Cardiac fibroblast (primary cell): ENCODE measurements at regions not wholly inside any gene's neighbourhood (a gene's known extent, or its start where the extent isn't known, plus 50 kb on each side); places are given as distances from the start of the nearest gene placed in this dataset.
"Not testable (repeated sequence)": the region's sequence is repeated elsewhere in the genome, so short reads cannot be mapped to it uniquely, and the experiment has no call there.

Experiments
- DNase-seq, 2 donors: peaks; one replicate each; pipeline versions ENCODE4 v3.0.0 to v3.0.0-alpha.2; 2010; ENCODE audit warnings: low read depth in 2 of 2
- H3K4me3 ChIP-seq, 2 donors: replicated peaks in 1 of 2; 1 replicate in 1 of 2; 2 replicates in 1 of 2; pipeline ENCODE4 v1.5.1; 2011; ENCODE audit warnings: low read depth in 2 of 2, low read length in 2 of 2, mild to moderate bottlenecking in 2 of 2, moderate library complexity in 1 of 2
- CTCF ChIP-seq: IDR thresholded peaks from one replicate; pipeline ENCODE4 v1.5.1; 2011; ENCODE audit warnings: low read depth, mild to moderate bottlenecking, low read length, inconsistent platforms

GRCh38 chr4:128684016-128684415 lies 125.5 kb upstream of the JADE1 start:
- no peak for DNase-seq

DNA sequence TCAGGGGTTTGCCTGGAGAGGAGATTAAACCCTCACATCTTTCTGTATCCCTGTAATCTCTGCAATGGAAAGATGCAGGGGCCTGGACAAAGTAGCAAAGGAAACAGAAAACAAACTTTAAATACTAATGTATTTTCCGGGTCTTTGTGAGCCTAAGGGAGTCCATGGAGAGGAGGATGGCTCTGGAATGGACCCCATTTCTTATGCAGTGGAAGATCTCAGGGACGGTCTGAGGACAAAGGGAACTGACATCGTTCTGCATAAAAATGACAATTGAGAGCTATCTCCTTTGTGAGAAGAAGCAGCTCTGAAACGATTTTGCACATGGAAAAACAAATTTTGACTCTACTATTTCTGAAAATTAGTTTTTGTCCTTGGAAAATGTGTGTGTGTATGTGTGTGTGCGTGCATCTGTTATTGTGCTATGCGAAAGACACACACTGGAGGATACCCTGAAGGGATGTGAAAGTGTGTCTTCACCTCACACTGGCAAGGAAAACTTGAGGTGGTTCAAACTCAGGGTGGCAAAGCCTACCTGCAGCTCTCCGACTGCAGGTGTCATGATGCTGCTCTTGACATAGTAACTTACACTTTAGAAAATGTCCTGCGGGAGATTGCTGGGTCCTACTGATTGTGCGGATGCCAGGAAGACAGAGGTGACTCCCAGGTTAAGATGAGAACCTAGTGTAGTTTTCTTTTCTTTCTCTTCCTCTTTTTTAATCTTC lies 126.4 kb upstream of the JADE1 start:
- no peak for DNase-seq
- TF ChIP-seq CTCF = no peak
- no peak overlapping the region for H3K4me3 ChIP-seq

More at GRCh38 chr4:128684016-128684415, 125.5 kb upstream of the JADE1 start:
- no peak overlapping the region for H3K4me3 ChIP-seq
- TF ChIP-seq CTCF = no peak

- no peak overlapping the region for H3K4me3 ChIP-seq
- no peak for TF ChIP-seq CTCF
- no peak for DNase-seq
These were observed 133.4 kb upstream of the JADE1 start for GRCh38 chr4:128676095-128676494.

DNA sequence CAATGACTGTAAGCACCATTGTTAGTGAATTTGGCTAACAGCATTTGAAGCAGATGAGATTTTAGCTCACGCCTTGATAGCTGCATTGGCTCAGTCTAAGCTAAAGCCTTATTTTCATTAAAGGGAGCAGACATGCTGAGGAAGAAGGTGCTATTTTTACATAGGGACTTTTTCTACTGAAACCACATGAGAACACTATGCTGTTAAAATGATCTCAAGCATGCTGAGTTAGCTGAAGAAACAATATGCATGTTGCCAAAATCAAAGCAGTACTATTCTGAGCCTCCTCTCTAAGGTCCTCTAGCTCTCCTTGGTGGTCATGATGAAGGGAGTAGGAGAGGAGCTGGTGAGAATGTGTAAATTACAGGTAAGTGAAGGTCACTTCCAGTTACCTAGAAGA lies 134.4 kb upstream of the JADE1 start:
- DNase-seq = no peak
- H3K4me3 ChIP-seq = no peak overlapping the region
- no peak for TF ChIP-seq CTCF

DNA sequence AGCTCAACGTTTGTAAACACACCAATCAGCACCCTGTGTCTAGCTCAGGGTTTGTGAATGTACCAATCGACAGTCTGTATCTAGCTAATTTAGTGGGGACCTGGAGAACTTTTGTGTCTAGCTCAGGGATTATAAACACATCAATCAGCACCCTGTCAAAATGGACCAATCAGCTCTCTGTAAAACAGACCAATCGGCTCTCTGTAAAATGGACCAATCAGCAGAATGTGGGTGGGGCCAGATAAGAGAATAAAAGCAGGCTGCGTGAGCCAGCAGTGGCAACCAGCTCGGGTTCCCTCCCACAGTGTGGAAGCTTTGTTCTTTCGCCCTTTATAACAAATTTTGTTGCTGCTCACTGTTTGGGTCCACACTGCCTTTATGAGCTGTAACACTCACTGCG lies 136.3 kb upstream of the JADE1 start:
- H3K4me3 ChIP-seq, DNase-seq: not testable (repeated sequence)

- H3K4me3 ChIP-seq, DNase-seq: not testable (repeated sequence)
These were observed 136.9 kb upstream of the JADE1 start for GRCh38 chr4:128672596-128672995.

GRCh38 chr4:128670513-128670912 lies 139.0 kb upstream of the JADE1 start:
- H3K4me3 ChIP-seq = no peak overlapping the region
- no peak for DNase-seq
- no peak for TF ChIP-seq CTCF

DNA sequence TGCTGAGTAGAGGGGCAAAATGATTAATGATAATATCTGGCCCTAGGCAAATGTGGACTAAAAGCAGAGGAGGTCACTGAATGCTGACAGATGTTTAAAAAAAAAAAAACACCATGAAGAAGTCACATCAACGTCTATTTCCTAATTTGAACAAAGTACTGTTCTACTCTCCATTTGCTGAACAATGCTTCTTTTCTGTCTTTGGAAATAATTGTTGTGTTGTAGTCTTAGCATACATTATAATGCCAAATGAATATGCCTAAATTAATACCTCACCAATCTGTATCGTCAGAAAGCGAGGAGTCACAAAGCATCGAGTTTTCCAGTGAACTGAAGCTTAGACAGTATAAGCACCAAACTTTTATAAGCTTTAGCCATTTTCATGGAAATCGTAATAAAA lies 140.9 kb upstream of the JADE1 start:
- no peak overlapping the region for H3K4me3 ChIP-seq
- TF ChIP-seq CTCF = no peak
- no peak for DNase-seq
